Stimulated activated CD4-positive, alpha-beta T cell treated with anti-CD3 and anti-CD28 coated beads, Interleukin-4, amount 100 ng/mL, for 24 hours (primary cell): ENCODE measurements at regions not wholly inside any gene's neighbourhood (a gene's known extent, or its start where the extent isn't known, plus 50 kb on each side); places are given as distances from the start of the nearest gene placed in this dataset.
A peak's percentile ranks its signal among the peaks of the same experiment; 100 is the strongest.
"Not testable (repeated sequence)": the region's sequence is repeated elsewhere in the genome, so short reads cannot be mapped to it uniquely, and the experiment has no call there.

ENCODE experiments used
- DNase-seq: peaks from one replicate; pipeline ENCODE4 v3.0.0-alpha.2; 2020

DNA sequence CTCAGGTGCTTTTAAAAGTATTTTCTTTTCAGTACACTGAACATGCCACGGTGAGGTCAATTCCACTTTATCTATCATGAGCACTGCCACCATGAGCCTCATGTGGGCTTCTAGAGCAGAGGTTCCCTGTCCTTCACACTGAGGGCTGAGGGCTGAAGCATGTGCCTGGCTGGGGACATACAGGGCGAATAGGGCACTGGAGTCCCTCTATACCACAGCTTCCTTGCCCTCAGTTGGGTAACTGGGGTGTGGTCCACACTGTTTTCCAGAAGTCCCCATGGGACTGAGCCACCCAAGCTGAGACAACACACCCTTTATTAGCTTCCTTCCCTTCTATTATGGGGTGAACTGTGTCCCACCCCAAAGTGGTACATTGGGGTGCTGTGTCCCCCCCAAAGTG lies 172.2 kb upstream of the ID2 start:
- DNase-seq = no peak

DNA sequence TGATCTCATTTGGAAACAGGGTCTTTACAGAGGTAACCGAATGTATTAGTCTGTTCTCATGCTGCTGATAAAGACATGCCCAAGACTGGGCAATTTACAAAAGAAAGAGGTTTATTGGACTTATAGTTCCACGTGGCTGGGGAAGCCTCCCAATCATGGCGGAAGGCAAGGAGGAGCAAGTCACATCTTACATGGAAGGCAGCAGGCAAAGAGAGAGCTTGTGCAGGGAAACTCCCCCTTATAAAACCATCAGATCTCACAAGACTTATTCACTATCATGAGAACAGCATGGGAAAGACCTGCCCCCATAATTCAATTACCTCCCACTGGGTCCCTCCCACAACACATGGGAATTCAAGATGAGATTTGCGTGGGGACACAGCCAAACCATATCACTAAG lies 171.8 kb upstream of the ID2 start:
- DNase-seq = not testable (repeated sequence)

DNA sequence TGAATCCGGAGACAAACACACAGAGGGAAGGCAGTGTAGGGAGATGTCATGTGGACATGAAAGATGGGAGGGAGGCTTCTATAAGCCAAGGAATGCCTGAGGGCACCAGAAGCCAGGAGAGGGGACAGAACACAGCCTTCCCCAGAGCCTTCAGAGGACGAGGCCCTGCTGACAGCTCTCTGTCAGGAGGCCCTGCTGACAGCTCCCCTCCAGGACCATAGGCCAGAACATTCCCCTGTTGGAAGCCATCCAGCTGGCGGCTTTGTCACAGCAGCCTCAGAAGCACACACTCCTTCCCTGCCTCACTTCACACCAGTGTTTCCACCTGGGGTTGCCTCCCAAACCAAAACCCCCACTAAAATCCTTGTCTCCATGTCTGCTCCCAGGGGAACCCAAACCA lies 171.3 kb upstream of the ID2 start:
- no peak for DNase-seq

DNA sequence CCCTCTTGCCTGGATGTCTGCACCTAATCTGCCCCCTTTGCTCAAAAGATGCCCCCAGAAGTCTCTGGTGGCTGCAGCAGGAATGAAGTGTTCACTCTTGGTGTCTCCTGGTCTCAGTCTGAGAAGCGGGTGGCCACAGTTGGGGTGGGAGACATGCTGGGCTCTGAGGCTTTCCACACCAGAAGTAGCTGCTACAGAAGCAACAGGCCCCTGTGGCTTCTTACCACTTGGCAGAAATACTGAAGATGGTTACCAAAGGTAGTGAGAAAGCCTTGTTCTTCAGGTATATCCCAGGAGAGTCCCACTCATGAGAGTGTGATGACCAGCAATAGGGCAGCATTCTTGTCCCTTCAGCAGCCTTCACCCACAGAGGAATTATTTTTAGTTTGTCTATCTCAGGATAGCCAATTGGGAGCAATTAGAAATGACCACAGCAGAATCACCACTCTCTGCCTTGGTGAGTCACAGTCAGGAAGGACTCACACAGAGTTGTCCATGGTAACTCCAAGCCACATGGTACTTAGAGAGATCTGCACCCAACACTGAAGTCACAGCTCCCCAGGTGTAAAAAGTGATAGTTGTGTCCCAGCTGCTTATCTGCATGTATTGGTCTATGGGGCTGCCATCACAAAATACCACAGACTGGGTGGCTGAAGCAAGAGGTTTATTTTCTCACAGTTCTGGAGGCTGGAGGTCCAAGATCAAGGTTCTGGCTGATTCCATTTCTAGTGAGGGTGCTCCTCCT lies 169.8 kb upstream of the ID2 start:
- no peak for DNase-seq

DNA sequence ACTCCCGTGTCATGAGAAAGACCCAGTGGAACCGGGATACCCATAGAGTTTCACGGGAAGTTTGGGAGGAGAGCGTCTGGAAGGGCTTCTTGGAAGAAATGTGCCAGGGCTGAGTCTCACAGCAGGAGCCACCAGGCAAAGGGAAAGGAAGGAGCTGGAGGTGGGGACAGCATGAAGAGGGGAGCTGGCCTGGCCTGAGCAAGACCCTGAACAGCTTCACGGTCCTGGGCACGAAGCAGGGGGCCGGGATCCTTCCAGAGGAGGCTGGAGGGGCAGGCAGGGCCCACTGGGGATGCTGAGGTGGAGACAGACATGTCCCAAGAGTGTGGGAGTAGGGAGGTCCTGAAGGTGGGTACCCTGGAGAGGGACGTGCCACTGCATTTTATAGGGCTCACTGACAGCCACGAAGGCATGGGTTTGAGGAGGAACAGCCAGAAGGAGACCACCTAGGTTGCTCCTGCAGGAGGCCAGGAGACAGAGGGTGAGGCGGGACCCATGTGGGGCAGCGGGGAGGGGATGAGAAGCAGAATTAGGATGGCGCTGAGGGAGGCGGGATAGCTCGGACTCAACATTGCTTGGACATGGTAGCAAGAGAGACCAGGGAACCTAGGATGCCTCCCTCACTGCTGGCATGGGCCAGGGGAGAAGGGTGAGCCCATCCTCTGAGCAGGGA lies 168.1 kb upstream of the ID2 start:
- no peak for DNase-seq

DNA sequence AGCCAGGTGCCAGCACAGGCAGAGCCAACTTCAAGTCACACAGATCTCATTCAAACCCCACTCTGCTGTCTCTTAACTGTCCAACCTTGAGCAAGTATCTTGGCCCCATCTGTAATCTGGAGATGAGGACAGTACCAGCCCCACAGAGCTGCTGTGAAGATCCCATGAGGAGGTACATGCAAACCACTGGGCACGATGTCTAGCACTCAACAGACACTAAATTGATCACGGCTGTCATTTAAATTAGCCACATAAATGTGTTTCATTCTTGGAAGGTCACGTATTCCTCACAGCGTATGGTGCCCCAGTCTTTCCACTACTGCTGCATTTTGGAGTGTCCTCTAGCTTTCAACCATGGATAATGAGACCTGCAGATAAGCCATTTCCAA lies 167.6 kb upstream of the ID2 start:
- no peak for DNase-seq

DNA sequence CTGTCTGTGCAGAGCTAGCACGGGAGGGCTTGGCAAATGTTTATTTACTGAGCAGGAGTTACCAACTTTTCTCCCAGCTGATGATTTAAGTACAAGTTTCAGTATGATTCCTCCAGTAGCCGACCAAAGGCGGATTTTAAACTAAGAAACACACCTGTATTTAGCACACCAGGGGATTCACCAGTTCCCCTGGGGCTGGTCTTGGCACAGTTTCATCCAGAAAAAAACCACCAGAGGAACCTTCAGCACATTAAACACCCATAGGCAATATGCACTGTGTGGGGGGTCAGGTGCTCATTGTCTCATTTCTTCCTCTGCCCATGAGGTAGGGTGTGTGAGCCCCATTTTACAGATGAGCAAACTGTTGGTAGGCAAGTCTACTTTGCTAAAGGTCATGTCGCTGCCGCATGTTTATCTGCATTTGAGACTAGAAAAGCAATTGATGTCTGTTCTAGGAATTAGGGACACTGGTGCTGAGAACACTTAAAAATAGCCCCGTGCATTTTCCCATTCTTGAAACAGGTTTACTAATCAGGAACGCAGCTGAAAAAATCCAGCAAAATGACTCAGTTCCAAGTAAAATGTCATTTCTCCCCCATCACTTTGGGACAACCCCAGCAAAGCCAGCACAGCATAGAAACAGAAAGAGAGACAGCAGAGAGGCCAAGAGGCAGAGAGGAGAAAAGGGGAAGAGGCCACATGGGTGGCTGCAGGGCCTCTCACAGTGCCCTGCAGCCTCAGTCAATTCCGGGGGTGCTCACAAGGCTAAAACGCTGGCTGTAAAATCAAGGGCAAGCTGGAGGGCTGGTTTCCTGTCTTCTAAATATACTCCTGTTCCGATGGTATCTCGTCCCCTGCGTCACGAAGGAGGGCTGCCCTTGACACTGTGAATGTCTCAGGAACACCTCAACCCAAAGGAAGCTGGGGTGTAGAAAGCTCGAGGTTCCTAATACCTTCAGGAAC lies 166.8 kb upstream of the ID2 start:
- peak; percentile 71 for DNase-seq

DNA sequence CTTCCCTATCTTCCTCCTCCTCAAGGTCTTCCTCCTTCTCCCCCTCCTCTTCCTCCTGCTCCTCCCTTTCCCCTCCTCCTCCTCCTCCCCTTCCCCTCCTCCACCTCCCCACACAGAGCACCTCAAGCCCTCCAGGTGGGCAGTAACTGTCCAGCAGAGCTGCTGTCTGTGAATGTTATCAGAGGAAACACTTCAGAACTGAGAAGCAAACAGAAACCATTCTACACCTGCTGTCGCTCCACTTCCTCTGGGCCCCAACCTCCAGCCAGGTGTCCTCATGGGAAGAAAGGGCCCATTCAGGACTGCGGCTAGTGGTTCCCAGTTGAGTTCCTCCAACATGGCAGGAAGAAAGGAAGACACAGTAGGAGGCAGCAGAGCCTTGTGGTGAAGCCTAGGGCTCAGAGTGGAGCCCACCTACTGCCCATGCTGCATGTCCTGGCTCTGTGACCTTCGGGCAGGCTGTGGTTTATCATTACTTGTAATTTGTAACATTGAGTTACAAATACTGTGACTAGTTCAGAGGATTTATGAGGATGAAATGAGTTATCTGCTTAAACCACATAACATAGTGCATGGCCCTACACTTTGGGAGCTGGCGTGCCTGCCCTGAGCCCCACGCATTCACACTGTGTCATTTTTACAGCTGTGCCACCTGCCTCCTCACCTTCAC lies 165.9 kb upstream of the ID2 start:
- DNase-seq = peak; percentile 19

DNA sequence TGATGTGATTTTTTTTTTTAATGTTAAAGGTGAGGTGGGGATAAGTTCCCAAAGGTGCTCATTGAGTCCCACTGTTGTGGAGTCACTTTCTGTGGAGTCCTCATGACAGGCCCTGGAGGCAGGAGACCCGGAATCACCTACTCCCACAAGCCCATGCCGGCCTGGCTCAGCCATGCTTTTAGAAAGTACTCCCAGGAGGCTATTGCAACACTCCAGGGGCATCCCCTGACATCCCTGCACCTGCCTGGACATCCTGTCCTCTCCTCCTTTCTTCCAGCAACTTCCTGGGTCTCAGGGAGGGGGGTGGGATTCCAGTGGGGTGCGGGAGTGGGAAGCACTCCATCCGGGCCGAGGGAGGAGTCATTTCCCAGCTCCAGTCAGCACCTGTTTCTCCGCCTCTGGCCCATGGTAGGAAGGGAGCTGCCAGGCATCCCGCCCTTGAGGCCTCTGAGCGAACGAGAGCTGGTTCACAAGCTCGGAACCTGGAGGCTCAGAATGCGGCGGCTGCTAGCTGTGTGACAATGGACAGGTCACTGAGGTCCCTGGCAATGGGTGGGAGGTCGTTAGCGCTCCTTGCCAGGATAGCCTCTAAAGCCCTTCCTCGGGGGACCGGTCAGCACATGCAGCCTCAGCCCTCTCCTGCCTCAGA lies 163.9 kb upstream of the ID2 start:
- no peak for DNase-seq

DNA sequence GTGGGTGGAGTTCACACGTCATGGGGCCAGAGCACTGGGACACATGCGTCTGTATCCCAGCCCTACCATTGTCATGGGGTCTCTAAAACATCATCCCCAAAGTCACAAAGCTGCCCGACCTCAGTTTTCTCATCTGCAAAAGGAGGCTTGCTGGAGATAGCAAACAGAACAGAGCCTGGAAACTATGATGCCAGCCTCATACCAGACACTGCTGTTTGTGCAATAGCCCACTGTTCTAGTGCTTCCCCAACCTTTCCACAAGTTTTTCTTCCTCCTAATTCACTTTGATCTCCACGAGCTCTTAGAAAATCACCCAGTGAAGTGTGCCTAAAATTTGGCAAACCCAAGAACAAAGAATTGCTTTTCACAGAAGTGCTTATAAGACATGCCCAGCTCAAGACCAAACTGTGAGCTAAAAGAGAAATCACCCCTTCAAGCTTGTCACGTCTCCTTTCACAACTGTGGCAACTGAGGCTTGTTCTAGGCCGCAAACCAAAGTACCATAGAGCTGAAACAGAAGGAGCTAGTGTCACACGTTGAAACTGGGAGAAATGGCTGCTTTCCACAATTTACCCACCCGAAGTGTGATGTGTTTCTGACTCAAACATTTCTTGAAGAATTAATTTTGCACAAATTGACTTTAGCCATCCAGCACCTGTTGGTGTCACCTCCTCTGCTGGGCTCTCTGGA lies 162.7 kb upstream of the ID2 start:
- DNase-seq = no peak

DNA sequence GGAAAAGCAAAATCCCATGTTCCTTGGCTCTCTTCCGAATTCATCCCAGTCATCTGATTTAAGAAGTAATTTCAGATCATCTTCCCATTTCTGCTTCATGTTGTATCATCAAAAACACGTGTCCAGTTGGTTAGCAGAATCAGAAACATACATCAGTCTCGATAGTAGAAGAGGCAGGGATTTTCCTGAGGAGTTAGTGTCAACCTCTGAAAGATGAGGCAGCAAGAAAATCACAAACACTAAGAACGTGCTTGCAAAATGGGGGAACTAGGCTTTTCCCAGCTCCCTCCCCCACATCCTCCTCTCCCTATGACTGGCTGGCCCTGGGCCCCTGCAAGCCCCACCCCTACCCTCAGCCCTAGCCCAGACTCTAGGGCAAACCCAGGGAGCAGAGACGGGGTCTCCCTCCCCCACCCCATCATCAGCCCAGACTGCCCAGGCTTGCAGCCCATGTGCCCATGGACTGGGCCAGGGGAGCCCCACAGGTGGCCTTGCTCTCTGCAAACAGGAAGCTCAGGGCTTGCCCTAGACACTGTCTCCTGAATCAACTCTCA lies 161.0 kb upstream of the ID2 start:
- peak; percentile 37 for DNase-seq

DNA sequence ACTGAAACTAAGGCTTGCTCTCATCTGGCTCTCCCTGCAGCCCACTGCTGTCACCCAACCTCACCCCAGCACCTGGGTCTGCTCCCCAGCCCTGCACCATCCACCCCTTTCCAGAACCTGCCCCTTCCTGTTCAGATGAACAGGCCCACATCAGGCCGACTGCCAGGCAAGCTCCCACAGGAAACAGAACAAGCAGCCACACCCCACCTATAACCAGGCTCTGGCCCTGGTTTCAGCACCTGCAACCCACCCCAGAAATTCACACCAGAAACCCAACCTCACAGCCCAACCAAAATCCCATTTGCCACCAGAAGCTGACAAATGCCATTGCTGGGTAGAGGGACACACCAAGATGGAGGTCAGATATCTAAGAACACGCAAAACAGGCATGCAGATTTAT lies 159.2 kb upstream of the ID2 start:
- DNase-seq = no peak

DNA sequence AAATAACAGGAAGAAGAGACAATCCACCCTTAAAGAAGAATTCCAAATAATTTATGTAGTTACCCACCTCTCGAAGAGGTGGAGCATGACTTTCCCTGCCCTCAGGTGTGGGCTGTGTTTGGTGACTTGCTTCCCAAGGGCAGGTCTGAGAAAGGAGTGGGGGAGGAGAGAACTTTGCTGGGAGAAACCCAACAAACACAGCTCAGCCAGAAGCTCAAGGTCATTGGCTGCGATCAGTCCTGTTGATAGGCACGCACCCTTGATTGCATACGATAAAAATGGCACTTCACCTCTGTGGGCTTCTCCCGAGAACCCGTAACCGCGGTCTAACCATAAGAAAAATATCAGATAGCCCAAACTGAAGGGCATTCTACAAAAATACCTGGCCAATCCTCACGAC lies 157.5 kb upstream of the ID2 start:
- no peak for DNase-seq

DNA sequence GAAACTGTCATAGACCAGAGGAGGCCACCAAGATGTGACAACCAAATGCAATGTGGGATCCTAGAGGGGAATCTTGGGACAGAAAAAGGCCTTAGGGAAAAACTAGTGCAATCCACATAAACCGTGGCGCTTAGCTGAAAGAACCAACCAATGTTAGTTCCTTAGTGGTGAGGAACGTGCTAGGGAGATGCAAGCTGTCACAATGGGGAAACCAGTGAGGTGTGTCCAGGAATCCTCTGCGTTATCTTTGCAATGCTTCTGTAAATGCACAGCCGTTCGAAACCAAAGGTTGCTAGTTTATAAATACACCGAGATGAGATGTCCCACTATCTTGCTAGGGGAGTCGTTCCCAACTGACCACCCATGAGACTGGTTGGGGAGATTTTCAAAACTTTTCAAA lies 157.0 kb upstream of the ID2 start:
- DNase-seq = no peak

DNA sequence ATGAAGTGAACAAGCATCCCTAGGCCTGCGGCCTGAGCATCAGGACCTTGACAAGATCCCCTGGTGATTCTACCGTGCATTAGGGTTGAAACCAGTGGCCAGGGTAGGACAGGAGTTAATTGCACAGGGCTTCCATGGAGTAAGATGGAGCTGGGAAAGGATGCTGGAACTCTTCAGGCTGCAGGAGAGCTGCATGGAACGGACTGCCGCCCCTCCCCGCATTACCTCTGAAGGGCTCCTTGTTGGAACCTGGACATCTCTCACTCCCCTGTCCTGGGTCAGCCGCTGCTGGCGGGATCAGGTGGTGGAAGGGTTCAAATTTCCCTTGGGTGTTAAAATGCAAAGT lies 156.6 kb upstream of the ID2 start:
- no peak for DNase-seq

DNA sequence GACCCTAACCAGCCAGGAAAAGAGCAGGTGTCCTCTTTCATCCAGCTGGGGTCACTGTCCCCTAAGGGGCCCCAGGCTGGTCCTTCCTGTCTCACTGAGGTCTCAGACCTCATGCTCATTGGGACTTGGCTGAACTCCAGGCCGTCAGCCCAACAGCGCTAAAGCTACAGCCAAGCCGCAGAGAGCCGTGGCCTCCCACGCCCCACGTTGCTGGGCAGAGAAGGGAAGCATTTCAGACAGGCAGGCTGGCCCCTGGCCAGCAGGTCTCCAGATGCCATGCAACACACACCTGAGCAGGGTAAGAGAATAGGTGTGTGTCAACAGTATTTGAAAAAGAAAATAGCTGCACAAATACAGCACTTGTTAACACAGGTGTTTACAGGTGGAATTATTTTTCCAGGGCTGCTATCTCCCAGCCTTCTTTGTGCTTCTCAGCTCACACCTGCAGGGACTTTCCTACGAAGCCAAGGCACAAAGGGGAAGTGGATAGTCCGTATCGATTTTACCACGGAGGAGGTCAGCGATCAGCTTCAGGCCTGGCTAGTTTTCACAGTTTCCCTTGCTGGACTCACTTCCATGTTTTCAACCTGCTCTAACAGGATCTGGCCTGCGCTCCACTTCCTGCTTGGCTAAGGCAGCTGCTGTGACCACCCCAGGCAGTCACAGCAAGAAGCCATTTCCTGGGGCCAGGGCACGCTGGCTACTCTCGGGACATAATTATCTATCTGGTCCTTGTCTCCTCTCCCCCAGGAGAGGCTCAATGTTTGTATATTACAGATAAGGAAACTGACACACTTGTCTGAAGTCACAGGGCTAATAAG lies 156.1 kb upstream of the ID2 start:
- no peak for DNase-seq

DNA sequence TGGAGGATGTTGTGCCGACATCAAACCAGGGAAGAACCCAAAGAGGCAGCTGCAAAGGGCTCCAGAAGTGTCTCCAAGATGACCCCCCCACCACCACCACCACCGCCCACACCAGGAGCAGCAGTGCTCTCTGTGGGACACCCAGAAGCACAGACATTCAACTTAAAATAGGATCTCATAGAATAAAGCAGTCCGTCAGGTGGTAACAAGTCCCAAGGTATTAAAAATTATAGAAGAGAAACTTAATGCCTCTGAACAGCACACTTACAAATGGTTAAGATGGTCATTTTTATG lies 155.5 kb upstream of the ID2 start:
- DNase-seq = no peak

DNA sequence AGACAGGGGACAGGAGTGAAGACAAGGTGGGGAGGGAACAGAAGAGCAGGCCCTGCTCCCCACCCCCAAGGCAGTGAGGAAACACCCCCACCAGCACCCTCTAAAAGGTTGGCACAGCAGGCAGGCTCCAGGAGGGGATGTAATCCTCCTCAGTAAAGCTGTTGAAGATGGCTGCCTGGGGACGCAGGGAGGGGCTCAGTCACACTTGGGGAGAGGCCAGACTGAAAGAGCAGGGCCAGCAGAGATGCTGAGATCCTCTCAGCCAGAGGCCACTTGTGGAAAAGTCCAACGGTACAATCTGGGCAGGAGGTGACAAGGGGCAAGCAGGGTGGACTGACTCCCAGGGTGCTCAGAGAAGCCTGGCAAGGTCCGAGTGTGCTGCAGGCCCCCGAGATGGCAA lies 154.8 kb upstream of the ID2 start:
- DNase-seq = no peak

DNA sequence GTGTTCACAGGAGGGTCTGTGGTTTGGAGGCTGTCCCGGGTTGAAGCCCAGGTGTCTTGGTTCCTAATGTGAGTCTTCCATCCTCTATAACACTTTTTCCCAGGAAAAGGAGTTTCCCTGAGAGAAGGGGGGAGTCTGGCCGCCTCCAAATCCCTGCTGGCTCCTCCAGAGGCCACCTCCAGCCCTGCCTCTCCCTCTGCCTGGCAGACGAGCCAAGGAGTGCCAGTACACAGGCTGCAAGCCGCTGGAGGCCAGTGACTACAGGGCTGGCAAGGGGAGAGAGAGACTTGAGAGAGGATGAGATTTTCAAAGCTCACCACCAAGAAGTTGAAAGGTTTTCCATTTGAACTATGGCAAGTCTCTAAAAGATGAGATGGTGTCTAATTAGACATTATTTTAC lies 154.2 kb upstream of the ID2 start:
- no peak for DNase-seq

DNA sequence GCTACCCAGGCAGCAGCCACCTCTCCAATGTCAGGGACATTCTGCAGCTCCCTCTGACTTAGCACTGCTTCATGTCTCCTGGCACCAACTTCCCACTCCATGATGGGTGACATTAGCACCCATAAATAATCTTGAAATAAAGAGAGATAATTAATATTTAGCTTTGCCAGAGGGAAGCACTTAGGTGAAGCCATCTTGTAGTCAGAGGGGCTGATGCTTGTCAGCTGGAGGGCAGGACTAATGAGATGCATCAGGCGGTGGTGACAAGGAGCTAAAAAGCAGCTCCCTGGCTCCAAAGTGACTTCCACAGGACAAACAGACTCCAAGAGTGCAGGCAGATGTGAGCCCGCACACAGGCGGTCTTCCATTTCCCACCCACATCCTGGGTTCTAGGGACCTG lies 153.0 kb upstream of the ID2 start:
- DNase-seq = no peak

DNA sequence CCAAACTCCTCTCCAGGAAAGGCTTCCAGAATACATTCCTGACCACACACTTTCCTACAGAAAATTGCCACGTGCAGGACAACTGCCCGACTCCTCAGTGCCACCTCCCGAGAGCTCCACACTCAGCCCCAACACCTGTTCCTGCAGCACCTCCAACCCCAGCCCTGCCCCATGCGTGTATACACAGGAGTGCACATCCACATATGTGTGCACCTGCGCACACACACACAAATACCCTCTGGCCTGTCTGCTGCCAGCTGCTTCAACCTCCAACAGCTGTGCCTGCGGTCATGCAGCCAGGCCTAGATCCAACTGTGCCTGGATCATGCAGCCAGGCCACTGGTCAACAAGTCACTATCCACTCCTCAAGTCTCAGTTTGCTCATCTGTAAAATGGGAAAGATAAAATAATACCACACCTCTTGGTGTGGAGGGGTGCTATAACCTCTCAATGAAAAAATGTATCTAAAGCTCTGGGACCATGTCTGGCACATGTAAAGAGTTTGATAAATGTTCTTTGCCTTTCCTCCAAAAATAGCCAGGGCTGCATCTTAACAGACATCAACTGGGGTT lies 152.1 kb upstream of the ID2 start:
- DNase-seq = no peak
